Superior temporal gyrus (tissue), 1 donor: ENCODE measurements at regions not wholly inside any gene's neighbourhood (a gene's known extent, or its start where the extent isn't known, plus 50 kb on each side); places are given as distances from the start of the nearest gene placed in this dataset.
"Not testable (repeated sequence)": the region's sequence is repeated elsewhere in the genome, so short reads cannot be mapped to it uniquely, and the experiment has no call there.

Experiments used
- DNase-seq: peaks from one replicate; pipeline ENCODE4 v3.0.0-alpha.2; 2016; ENCODE audit errors: extremely low spot score

GRCh38 chrY:7879245-7879644 lies 967.7 kb upstream of the AMELY start:
- DNase-seq: no peak

GRCh38 chrY:7878719-7879118 lies 967.2 kb upstream of the AMELY start:
- DNase-seq: no peak

GRCh38 chrY:7877458-7877857 lies 965.9 kb upstream of the AMELY start:
- DNase-seq: no peak

GRCh38 chrY:7874080-7874479 lies 962.5 kb upstream of the AMELY start:
- DNase-seq: peak; percentile 32

- DNase-seq: no peak
Measured at GRCh38 chrY:7871304-7871932, 959.9 kb upstream of the AMELY start.

GRCh38 chrY:7866976-7867375 lies 955.4 kb upstream of the AMELY start:
- DNase-seq: no peak

- DNase-seq: no peak
Measured at GRCh38 chrY:7860781-7861614, 949.4 kb upstream of the AMELY start.

GRCh38 chrY:7850191-7850590 lies 938.6 kb upstream of the AMELY start:
- DNase-seq: no peak

GRCh38 chrY:7845776-7846175 lies 934.2 kb upstream of the AMELY start:
- DNase-seq: no peak

- DNase-seq: no peak
Measured at GRCh38 chrY:7837046-7837445, 925.5 kb upstream of the AMELY start.

- DNase-seq: no peak
Measured at GRCh38 chrY:7836366-7836765, 924.8 kb upstream of the AMELY start.

- no peak for DNase-seq
Measured at GRCh38 chrY:7835416-7835815, 923.9 kb upstream of the AMELY start.

- DNase-seq: no peak
Measured at GRCh38 chrY:7834284-7834683, 922.7 kb upstream of the AMELY start.

GRCh38 chrY:7830881-7831280 lies 919.3 kb upstream of the AMELY start:
- not testable (repeated sequence) for DNase-seq

GRCh38 chrY:7826533-7826932 lies 915.0 kb upstream of the AMELY start:
- DNase-seq: no peak

GRCh38 chrY:7825874-7826273 lies 914.3 kb upstream of the AMELY start:
- no peak for DNase-seq

GRCh38 chrY:7821295-7822035 lies 909.9 kb upstream of the AMELY start:
- no peak for DNase-seq

- DNase-seq: peak; percentile 12
Measured at GRCh38 chrY:7818924-7819323, 907.4 kb upstream of the AMELY start.

- DNase-seq: no peak
Measured at GRCh38 chrY:7816567-7816966, 905.0 kb upstream of the AMELY start.

GRCh38 chrY:7815921-7816320 lies 904.4 kb upstream of the AMELY start:
- DNase-seq: no peak

GRCh38 chrY:7815285-7815684 lies 903.7 kb upstream of the AMELY start:
- no peak for DNase-seq

GRCh38 chrY:7814361-7814760 lies 902.8 kb upstream of the AMELY start:
- no peak for DNase-seq

- no peak for DNase-seq
Measured at GRCh38 chrY:7810359-7810758, 898.8 kb upstream of the AMELY start.
